SK-N-SH treated with all-trans-retinoic acid at 6 μM for 48 hours (cell line): ENCODE measurements at regions not wholly inside any gene's neighbourhood (a gene's known extent, or its start where the extent isn't known, plus 50 kb on each side); places are given as distances from the start of the nearest gene placed in this dataset.

Experiments used
- ATAC-seq: fragments of 200-7000 bp; cut with Tn5 transposase; 3 replicates; pipeline ENCODE4 v1.9.1; 2020; ENCODE audit warnings: mild to moderate bottlenecking, moderate library complexity
- ARNTL ChIP-seq: fragments of 450-650 bp; formaldehyde crosslinking; IDR thresholded peaks from 2 replicates; pipeline ENCODE4 v1.5.0; 2020; ENCODE audit warnings: low read depth, mild to moderate bottlenecking, moderate library complexity, borderline replicate concordance
- BACH2 ChIP-seq: fragments of 250-450 bp; sonication (Bioruptor Pico); IDR thresholded peaks from 2 replicates; pipeline ENCODE4 v1.9.0; 2021; ENCODE audit warnings: mild to moderate bottlenecking, borderline replicate concordance
- CSDC2 ChIP-seq: fragments of 250-450 bp; sonication (Bioruptor Pico); IDR thresholded peaks from 2 replicates; pipeline ENCODE4 v1.5.0; 2020; ENCODE audit warnings: mild to moderate bottlenecking, moderate library complexity
- CSRNP3 ChIP-seq: fragments of 250-450 bp; sonication (Bioruptor Pico); IDR thresholded peaks from 2 replicates; pipeline ENCODE4 v1.5.1; 2021; ENCODE audit warnings: mild to moderate bottlenecking, moderate library complexity
- GLIS3 ChIP-seq: fragments of 250-450 bp; sonication (Bioruptor Pico); IDR thresholded peaks from 2 replicates; pipeline ENCODE4 v1.5.0; 2020; ENCODE audit warnings: mild to moderate bottlenecking, moderate library complexity
- ISL1 ChIP-seq: fragments of 250-450 bp; sonication (Bioruptor Pico); IDR thresholded peaks from 2 replicates; pipeline ENCODE4 v2.1.2; 2022; ENCODE audit warnings: mild to moderate bottlenecking, moderate library complexity
- OSR1 ChIP-seq: fragments of 250-450 bp; sonication (Bioruptor Pico); IDR thresholded peaks from 2 replicates; pipeline ENCODE4 v1.8.0; 2022; ENCODE audit warnings: moderate library complexity, mild to moderate bottlenecking, inconsistent platforms
- PPARA ChIP-seq: fragments of 250-450 bp; sonication (Bioruptor Pico); IDR thresholded peaks from 2 replicates; pipeline ENCODE4 v1.5.0; 2020; ENCODE audit warnings: mild to moderate bottlenecking, borderline replicate concordance
- RARB ChIP-seq: fragments of 250-450 bp; sonication (Bioruptor Pico); IDR thresholded peaks from 2 replicates; pipeline ENCODE4 v1.8.0; 2021; ENCODE audit warnings: mild to moderate bottlenecking, moderate library complexity
- TCF4 ChIP-seq: fragments of 250-450 bp; sonication (Bioruptor Pico); IDR thresholded peaks from 2 replicates; pipeline ENCODE4 v1.8.0; 2021; ENCODE audit warnings: mild to moderate bottlenecking, moderate library complexity, borderline replicate concordance
- TOX ChIP-seq: fragments of 250-450 bp; sonication (Bioruptor Pico); IDR thresholded peaks from 2 replicates; pipeline ENCODE4 v1.8.0; 2021; ENCODE audit warnings: mild to moderate bottlenecking, moderate library complexity, borderline replicate concordance
- ZC3H10 ChIP-seq: fragments of 250-450 bp; sonication (Bioruptor Pico); IDR thresholded peaks from 2 replicates; pipeline ENCODE4 v1.5.1; 2021; ENCODE audit warnings: mild to moderate bottlenecking, moderate library complexity
- ZFP30 ChIP-seq: fragments of 450-650 bp; formaldehyde crosslinking; IDR thresholded peaks from 2 replicates; pipeline ENCODE4 v1.5.0; 2022; ENCODE audit warnings: mild to moderate bottlenecking, moderate library complexity
- ZNF70 ChIP-seq: fragments of 450-650 bp; formaldehyde crosslinking; IDR thresholded peaks from 2 replicates; pipeline ENCODE4 v1.5.0; 2020; ENCODE audit warnings: mild to moderate bottlenecking, moderate library complexity
- TF ChIP-seq, protein P1 (sequence below): fragments of 250-450 bp; sonication (Bioruptor Pico); IDR thresholded peaks from 2 replicates; pipeline ENCODE4 v1.8.0; 2020; ENCODE audit warnings: mild to moderate bottlenecking, moderate library complexity, borderline replicate concordance
- TF ChIP-seq, protein P2 (sequence below): fragments of 250-450 bp; sonication (Bioruptor Pico); IDR thresholded peaks from 2 replicates; pipeline ENCODE4 v1.5.1; 2020; ENCODE audit warnings: low read depth, mild to moderate bottlenecking, moderate library complexity
- TF ChIP-seq, protein P3 (sequence below): fragments of 250-450 bp; sonication (Bioruptor Pico); IDR thresholded peaks from 2 replicates; pipeline ENCODE4 v1.8.0; 2021; ENCODE audit warnings: low read depth, mild to moderate bottlenecking, moderate library complexity, borderline replicate concordance
- TF ChIP-seq, protein P4 (sequence below): fragments of 250-450 bp; sonication (Bioruptor Pico); IDR thresholded peaks from 2 replicates; pipeline ENCODE4 v1.5.0; 2020; ENCODE audit warnings: mild to moderate bottlenecking, moderate library complexity

DNA sequence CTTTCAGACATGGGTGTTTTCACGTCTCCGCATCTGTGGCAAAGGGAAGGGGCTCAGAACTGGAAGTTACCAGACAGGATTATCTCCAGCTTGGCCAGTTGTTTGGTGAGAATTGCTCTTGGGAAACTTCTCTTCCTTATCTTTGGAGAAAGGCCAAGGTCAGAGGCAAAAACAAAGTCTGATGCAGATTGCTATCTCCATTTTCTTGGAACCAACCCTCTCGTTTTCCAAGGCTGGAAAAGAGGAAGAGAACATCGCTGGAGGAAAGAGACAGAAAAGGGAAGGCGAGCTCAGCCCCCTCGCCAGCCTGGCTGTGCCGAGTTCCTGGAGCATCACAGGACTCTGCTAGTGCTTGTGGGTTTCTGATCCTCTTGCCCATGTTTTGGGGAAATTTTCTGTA lies 396.8 kb upstream of the SHH start (continued):
- TF ChIP-seq, protein P1, sequence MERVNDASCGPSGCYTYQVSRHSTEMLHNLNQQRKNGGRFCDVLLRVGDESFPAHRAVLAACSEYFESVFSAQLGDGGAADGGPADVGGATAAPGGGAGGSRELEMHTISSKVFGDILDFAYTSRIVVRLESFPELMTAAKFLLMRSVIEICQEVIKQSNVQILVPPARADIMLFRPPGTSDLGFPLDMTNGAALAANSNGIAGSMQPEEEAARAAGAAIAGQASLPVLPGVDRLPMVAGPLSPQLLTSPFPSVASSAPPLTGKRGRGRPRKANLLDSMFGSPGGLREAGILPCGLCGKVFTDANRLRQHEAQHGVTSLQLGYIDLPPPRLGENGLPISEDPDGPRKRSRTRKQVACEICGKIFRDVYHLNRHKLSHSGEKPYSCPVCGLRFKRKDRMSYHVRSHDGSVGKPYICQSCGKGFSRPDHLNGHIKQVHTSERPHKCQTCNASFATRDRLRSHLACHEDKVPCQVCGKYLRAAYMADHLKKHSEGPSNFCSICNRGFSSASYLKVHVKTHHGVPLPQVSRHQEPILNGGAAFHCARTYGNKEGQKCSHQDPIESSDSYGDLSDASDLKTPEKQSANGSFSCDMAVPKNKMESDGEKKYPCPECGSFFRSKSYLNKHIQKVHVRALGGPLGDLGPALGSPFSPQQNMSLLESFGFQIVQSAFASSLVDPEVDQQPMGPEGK (CRISPR knock-in tag) = no peak
- TF ChIP-seq CSRNP3 (CRISPR knock-in tag) (no peak), RARB (CRISPR knock-in tag) (no peak), ARNTL (CRISPR knock-in tag) (no peak), GLIS3 (CRISPR knock-in tag) (no peak), PPARA (CRISPR knock-in tag) (no peak), ISL1 (CRISPR knock-in tag) (no peak), ZFP30 (no peak), OSR1 (CRISPR knock-in tag) (no peak)
- TF ChIP-seq, protein P2, sequence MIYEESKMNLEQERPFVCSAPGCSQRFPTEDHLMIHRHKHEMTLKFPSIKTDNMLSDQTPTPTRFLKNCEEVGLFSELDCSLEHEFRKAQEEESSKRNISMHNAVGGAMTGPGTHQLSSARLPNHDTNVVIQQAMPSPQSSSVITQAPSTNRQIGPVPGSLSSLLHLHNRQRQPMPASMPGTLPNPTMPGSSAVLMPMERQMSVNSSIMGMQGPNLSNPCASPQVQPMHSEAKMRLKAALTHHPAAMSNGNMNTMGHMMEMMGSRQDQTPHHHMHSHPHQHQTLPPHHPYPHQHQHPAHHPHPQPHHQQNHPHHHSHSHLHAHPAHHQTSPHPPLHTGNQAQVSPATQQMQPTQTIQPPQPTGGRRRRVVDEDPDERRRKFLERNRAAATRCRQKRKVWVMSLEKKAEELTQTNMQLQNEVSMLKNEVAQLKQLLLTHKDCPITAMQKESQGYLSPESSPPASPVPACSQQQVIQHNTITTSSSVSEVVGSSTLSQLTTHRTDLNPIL (CRISPR knock-in tag) = no peak

DNA sequence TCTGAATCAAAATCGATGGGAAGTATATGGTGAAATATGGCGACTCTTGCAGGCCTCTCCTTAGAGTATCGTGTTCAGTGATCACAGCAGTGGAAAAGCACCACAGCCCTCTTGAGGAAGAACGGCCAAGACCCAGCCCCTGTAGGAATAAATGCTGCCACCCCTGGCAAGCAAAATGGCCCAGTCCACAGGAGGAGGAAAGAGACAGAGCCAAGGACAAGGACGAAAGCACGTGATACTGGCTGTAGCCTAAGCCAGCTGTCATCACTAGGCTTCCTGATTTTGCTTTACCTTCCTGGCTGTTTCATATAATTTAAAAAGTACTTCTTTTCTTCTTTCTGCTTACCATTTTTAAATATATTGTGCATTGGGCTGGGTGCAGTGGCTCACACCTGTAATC lies 395.0 kb upstream of the SHH start:
- TF ChIP-seq, protein P3, sequence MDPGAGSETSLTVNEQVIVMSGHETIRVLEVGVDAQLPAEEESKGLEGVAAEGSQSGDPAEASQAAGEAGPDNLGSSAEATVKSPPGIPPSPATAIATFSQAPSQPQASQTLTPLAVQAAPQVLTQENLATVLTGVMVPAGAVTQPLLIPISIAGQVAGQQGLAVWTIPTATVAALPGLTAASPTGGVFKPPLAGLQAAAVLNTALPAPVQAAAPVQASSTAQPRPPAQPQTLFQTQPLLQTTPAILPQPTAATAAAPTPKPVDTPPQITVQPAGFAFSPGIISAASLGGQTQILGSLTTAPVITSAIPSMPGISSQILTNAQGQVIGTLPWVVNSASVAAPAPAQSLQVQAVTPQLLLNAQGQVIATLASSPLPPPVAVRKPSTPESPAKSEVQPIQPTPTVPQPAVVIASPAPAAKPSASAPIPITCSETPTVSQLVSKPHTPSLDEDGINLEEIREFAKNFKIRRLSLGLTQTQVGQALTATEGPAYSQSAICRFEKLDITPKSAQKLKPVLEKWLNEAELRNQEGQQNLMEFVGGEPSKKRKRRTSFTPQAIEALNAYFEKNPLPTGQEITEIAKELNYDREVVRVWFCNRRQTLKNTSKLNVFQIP (CRISPR knock-in tag) = no peak
- TF ChIP-seq ZNF70 (CRISPR knock-in tag) (no peak), OSR1 (CRISPR knock-in tag) (no peak), BACH2 (CRISPR knock-in tag) (no peak), ARNTL (CRISPR knock-in tag) (no peak), CSRNP3 (CRISPR knock-in tag) (no peak), ZFP30 (no peak), ZC3H10 (CRISPR knock-in tag) (no peak)
- TF ChIP-seq, protein P4, sequence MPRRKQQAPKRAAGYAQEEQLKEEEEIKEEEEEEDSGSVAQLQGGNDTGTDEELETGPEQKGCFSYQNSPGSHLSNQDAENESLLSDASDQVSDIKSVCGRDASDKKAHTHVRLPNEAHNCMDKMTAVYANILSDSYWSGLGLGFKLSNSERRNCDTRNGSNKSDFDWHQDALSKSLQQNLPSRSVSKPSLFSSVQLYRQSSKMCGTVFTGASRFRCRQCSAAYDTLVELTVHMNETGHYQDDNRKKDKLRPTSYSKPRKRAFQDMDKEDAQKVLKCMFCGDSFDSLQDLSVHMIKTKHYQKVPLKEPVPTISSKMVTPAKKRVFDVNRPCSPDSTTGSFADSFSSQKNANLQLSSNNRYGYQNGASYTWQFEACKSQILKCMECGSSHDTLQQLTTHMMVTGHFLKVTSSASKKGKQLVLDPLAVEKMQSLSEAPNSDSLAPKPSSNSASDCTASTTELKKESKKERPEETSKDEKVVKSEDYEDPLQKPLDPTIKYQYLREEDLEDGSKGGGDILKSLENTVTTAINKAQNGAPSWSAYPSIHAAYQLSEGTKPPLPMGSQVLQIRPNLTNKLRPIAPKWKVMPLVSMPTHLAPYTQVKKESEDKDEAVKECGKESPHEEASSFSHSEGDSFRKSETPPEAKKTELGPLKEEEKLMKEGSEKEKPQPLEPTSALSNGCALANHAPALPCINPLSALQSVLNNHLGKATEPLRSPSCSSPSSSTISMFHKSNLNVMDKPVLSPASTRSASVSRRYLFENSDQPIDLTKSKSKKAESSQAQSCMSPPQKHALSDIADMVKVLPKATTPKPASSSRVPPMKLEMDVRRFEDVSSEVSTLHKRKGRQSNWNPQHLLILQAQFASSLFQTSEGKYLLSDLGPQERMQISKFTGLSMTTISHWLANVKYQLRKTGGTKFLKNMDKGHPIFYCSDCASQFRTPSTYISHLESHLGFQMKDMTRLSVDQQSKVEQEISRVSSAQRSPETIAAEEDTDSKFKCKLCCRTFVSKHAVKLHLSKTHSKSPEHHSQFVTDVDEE (CRISPR knock-in tag) = no peak
- TF ChIP-seq, protein P2 (CRISPR knock-in tag) = no peak
- no peak for ATAC-seq

GRCh38 chr7:156206174-156206573 lies 393.9 kb upstream of the SHH start:
- ATAC-seq = no peak
- no peak for TF ChIP-seq ISL1 (CRISPR knock-in tag)
- no peak for TF ChIP-seq TCF4 (CRISPR knock-in tag)
- TF ChIP-seq, protein P4 (CRISPR knock-in tag) = no peak
- no peak for TF ChIP-seq ZC3H10 (CRISPR knock-in tag)
- TF ChIP-seq, protein P1 (CRISPR knock-in tag) = no peak
- no peak for TF ChIP-seq ZNF70 (CRISPR knock-in tag)
- no peak for TF ChIP-seq TOX (CRISPR knock-in tag)
- TF ChIP-seq CSDC2 (CRISPR knock-in tag) = no peak
- no peak for TF ChIP-seq GLIS3 (CRISPR knock-in tag)
